PC-9 (cell line): ENCODE measurements at regions not wholly inside any gene's neighbourhood (a gene's known extent, or its start where the extent isn't known, plus 50 kb on each side); places are given as distances from the start of the nearest gene placed in this dataset.
A peak's percentile ranks its signal among the peaks of the same experiment; 100 is the strongest.

Source experiments
- BruUV-seq: library from RNA; stranded (reverse); fragments of 400-500 nt; replicated peaks from 2 replicates; lab custom pipeline; 2021; lab: Mats Ljungman, UMichigan
- CTCF ChIA-PET: fragments of 300-600 bp; sonication (Branson Sonifier 250); formaldehyde crosslinking; loops from one replicate; lab custom pipeline; 2022; ENCODE audit warnings: antibody characterized with exemption; lab: Charles Lee
- POLR2A ChIA-PET: fragments of 300-600 bp; sonication (Branson Sonifier 250); formaldehyde crosslinking; loops from one replicate; lab custom pipeline; 2022; ENCODE audit warnings: antibody characterized with exemption; ENCODE audit not compliant: unreplicated experiment; lab: Charles Lee
- DNase-seq, 2 experiments: peaks; one replicate each; pipeline versions ENCODE4 v3.0.0 to v3.0.0-alpha.2; 2015 to 2022; ENCODE audit warnings: mixed read lengths in 1 of 2
- H2AFZ ChIP-seq: fragments of 200-600 bp; sonication (generic); 2 replicates; pipeline ENCODE4 v1.8.1; 2017; ENCODE audit warnings: antibody characterized with exemption
- H3F3A ChIP-seq: fragments of 200-600 bp; sonication (generic); 2 replicates; pipeline ENCODE4 v1.8.1; 2017; ENCODE audit warnings: antibody characterized with exemption, mild to moderate bottlenecking, low read depth; ENCODE audit not compliant: insufficient read depth
- H3K27ac ChIP-seq: fragments of 200-600 bp; sonication (generic); 2 replicates; pipeline ENCODE4 v1.6.1; 2016; ENCODE audit warnings: mixed run types
- H3K27me3 ChIP-seq: fragments of 200-600 bp; sonication (generic); 2 replicates; pipeline ENCODE4 v1.6.1; 2016; ENCODE audit warnings: low read depth, mixed run types; ENCODE audit not compliant: insufficient read depth
- H3K36me3 ChIP-seq: fragments of 200-600 bp; sonication (generic); 2 replicates; pipeline ENCODE4 v1.6.1; 2016; ENCODE audit warnings: low read depth, mixed run types
- H3K4me1 ChIP-seq: fragments of 200-600 bp; sonication (generic); replicated peaks from 2 replicates; pipeline ENCODE4 v1.6.1; 2016; ENCODE audit warnings: mixed run types; ENCODE audit not compliant: insufficient read depth
- H3K4me2 ChIP-seq: fragments of 200-600 bp; sonication (generic); 2 replicates; pipeline ENCODE4 v1.6.1; 2017; ENCODE audit warnings: mixed run types
- H3K4me3 ChIP-seq: fragments of 200-600 bp; sonication (generic); 2 replicates; pipeline ENCODE4 v1.6.1; 2016; ENCODE audit warnings: mixed run types
- H3K79me2 ChIP-seq: fragments of 200-600 bp; sonication (generic); 2 replicates; pipeline ENCODE4 v1.6.1; 2017; ENCODE audit warnings: low read depth, mixed run types
- H3K9me2 ChIP-seq: fragments of 200-600 bp; sonication (generic); 2 replicates; pipeline ENCODE4 v1.8.1; 2017; ENCODE audit warnings: mild to moderate bottlenecking; ENCODE audit not compliant: insufficient read depth
- H3K9me3 ChIP-seq: fragments of 200-600 bp; sonication (generic); 2 replicates; pipeline ENCODE4 v1.8.1; 2016; ENCODE audit warnings: low read depth; ENCODE audit not compliant: insufficient read depth
- H4K20me1 ChIP-seq: fragments of 200-600 bp; sonication (generic); 2 replicates; pipeline ENCODE4 v1.8.1; 2017; ENCODE audit not compliant: insufficient read depth
- EZH2 ChIP-seq: fragments of 200-600 bp; sonication (generic); IDR thresholded peaks from 2 replicates; pipeline ENCODE4 v1.8.0; 2017; ENCODE audit warnings: antibody characterized with exemption, low read depth
- intact Hi-C: fragments of 100-400 bp; cut with micrococcal nuclease; formaldehyde crosslinking; loops from one replicate; pipeline ENCODE4 v1.10.0; 2022; ENCODE audit not compliant: unreplicated experiment
- TF ChIP-seq, protein P1 (sequence below): fragments of 200-600 bp; sonication (generic); conservative IDR thresholded peaks from 2 replicates; pipeline ENCODE4 v1.6.1; 2017; ENCODE audit warnings: mixed run types, antibody characterized with exemption, mild to moderate bottlenecking, moderate library complexity

DNA sequence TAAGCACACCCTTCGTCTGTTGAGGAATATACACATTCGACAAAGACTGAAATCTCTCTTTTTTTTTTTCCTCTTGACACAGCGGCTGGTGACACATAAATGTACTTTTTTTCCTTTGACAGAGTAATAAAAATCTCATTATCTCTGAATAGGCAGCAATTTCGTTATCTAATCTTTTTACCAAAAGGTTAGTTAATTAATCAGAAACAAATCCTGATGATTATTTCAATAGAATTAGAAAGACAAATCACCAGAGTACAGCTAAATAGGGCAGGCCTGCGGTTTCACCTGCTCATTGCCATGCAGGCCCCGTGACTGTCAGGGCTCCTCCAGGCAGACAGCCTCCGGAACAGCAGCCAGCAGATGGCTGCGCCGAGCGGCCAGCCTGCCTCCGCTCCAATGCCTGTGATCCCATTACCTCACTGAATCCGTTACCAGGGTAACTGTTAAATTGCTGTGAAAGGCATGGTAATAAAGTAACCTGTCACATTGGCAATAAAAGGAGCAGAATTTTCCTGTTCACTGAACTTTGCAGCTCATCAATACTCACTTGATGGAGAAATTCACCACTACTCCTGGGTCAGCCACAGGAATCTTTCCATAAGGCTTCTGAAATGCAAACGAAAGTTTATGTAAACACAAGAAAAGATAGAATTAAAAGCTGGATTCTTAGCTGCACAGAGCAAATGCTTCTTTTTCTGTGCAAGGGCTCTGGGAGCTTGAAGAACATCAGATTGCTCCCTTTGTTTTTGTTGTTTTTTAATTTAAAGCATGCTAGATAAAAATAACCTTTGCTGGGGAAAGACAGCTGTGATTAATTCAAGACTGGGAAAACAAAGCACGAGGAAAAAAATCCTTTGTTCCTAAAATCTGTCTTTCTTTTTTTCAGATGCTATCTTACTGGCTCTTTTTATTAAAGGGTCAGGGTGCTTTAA lies 666.4 kb upstream of the ZNF608 start:
- no peak overlapping the region for H3K27ac ChIP-seq
- H3K36me3 ChIP-seq, result no peaks in the 10 kb centered on the region
- no peaks in the 10 kb centered on the region for H3K79me2 ChIP-seq
- H3F3A ChIP-seq, result peaks cover 22% of the 10 kb centered on the region
- 0 out of 2 replicates have a peak, but pooled peaks cover 5% of the 10 kb centered on the region for H3K9me3 ChIP-seq
- TF ChIP-seq EZH2, result no peak
- TF ChIP-seq, protein P1, sequence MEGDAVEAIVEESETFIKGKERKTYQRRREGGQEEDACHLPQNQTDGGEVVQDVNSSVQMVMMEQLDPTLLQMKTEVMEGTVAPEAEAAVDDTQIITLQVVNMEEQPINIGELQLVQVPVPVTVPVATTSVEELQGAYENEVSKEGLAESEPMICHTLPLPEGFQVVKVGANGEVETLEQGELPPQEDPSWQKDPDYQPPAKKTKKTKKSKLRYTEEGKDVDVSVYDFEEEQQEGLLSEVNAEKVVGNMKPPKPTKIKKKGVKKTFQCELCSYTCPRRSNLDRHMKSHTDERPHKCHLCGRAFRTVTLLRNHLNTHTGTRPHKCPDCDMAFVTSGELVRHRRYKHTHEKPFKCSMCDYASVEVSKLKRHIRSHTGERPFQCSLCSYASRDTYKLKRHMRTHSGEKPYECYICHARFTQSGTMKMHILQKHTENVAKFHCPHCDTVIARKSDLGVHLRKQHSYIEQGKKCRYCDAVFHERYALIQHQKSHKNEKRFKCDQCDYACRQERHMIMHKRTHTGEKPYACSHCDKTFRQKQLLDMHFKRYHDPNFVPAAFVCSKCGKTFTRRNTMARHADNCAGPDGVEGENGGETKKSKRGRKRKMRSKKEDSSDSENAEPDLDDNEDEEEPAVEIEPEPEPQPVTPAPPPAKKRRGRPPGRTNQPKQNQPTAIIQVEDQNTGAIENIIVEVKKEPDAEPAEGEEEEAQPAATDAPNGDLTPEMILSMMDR, result no peak
- POLR2A ChIA-PET, result no interaction called here
- H3K27me3 ChIP-seq, result no peaks in the 10 kb centered on the region
- H3K4me2 ChIP-seq, result no peak overlapping the region
- CTCF ChIA-PET, result no interaction called here
- no peak overlapping the region for H3K4me3 ChIP-seq
- H3K9me2 ChIP-seq, result 0 out of 2 replicates have a peak, but pooled peaks cover 7% of the 10 kb centered on the region
- H2AFZ ChIP-seq, result no peak overlapping the region
- no TSS peak for BruUV-seq
- no peaks in the 10 kb centered on the region for H4K20me1 ChIP-seq
- H3K4me1 ChIP-seq, result peaks cover 45% of the 10 kb centered on the region
- intact Hi-C loops, result no loop called here
- DNase-seq, result peak in 1 of 2 experiments; percentile 39

DNA sequence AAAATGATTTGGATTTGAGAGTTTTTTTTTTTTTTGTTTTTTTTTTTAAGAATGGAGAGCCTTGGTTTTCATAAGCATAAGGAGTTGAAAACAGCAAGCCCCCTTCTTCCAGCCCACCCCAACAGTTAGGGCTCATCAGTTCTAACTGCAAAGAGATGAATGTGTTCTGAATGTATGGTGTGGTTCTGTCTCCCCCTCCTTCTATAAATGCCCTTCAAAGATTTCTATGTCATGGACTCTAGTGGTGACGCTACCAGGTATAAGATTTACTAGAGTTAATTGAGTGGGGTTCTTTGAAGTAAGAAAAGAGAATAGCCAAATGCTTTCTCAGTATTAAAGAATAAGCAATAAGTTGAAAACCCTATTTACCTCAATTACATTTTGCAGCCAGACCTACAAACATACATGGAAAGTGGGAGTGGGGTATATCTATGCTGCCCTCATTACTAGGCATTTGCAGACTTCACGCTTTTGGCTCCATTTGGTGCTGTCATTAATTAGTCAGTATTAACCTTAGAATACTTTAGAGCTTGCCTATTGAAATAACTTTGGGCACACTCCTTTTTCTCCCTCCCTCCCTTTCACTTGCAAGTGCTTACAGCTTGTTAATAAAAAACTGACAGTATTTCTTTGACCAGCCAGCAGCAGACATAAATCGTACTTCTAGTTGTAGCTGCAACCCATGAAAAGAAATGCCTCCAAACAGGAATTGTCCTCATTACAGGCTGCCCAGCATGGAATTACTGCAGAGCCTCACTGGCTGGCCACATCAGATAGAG lies 667.2 kb upstream of the ZNF608 start:
- 0 out of 2 replicates have a peak, but pooled peaks cover 7% of the 10 kb centered on the region for H3K9me2 ChIP-seq
- H3K4me3 ChIP-seq, result no peak overlapping the region
- no peaks in the 10 kb centered on the region for H3K27me3 ChIP-seq
- H3F3A ChIP-seq, result peaks cover 13% of the 10 kb centered on the region
- ChIA-PET POLR2A (no interaction called here), CTCF (no interaction called here)
- no peaks in the 10 kb centered on the region for H3K36me3 ChIP-seq
- H3K79me2 ChIP-seq, result no peaks in the 10 kb centered on the region
- no TSS peak for BruUV-seq
- H4K20me1 ChIP-seq, result no peaks in the 10 kb centered on the region
- peaks cover 39% of the 10 kb centered on the region for H3K4me1 ChIP-seq
- TF ChIP-seq, protein P1, result no peak
- TF ChIP-seq EZH2, result no peak
- H3K4me2 ChIP-seq, result no peak overlapping the region
- 0 out of 2 replicates have a peak, but pooled peaks cover 5% of the 10 kb centered on the region for H3K9me3 ChIP-seq
- intact Hi-C loops, result no loop called here
- DNase-seq, result no peak
- H3K27ac ChIP-seq, result no peak overlapping the region
- no peak overlapping the region for H2AFZ ChIP-seq

GRCh38 chr5:125415126-125415525 lies 668.7 kb upstream of the ZNF608 start:
- Histone ChIP-seq H3K79me2 (no peaks in the 10 kb centered on the region), H3K27ac (no peak overlapping the region), H3K9me3 (no peaks in the 10 kb centered on the region), H4K20me1 (no peaks in the 10 kb centered on the region), H3K36me3 (no peaks in the 10 kb centered on the region), H3K4me1 (peaks cover 25% of the 10 kb centered on the region), H3K4me2 (no peak overlapping the region), H3K9me2 (0 out of 2 replicates have a peak, but pooled peaks cover 7% of the 10 kb centered on the region), H3K4me3 (no peak overlapping the region), H2AFZ (no peak overlapping the region), H3K27me3 (no peaks in the 10 kb centered on the region), H3F3A (no peaks in the 10 kb centered on the region)
- ChIA-PET CTCF (no interaction called here), POLR2A (no interaction called here)
- no peak for TF ChIP-seq EZH2
- TF ChIP-seq, protein P1, result no peak
- BruUV-seq, result no TSS peak
- DNase-seq, result no peak
- intact Hi-C loops, result no loop called here
